ENCODE measurements at regions not wholly inside any gene's neighbourhood (a gene's known extent, or its start where the extent isn't known, plus 50 kb on each side); places are given as distances from the start of the nearest gene placed in this dataset.

- no peak overlapping the region for H3K27ac ChIP-seq
- TF ChIP-seq ZFX (IDR thresholded peaks at IDR 0.05): no peak
- no peak; the same call in 1 of the 2 replicates for TF ChIP-seq CTCF (conservative IDR thresholded peaks at IDR 0.05)
Observed at GRCh38 chr6:144647971-144648651, 363.0 kb downstream of the UTRN start.

- no peak overlapping the region for H3K27ac ChIP-seq
- no peak for TF ChIP-seq CTCF (conservative IDR thresholded peaks at IDR 0.05)
- TF ChIP-seq ZFX (IDR thresholded peaks at IDR 0.05): no peak
Observed at GRCh38 chr6:144649085-144649484, 363.9 kb downstream of the UTRN start.

- no peak overlapping the region for H3K27ac ChIP-seq
- TF ChIP-seq ZFX (IDR thresholded peaks at IDR 0.05): no peak
- no peak for TF ChIP-seq CTCF (conservative IDR thresholded peaks at IDR 0.05)
Observed at GRCh38 chr6:144651234-144651633, 366.1 kb downstream of the UTRN start.

- H3K27ac ChIP-seq: no peak overlapping the region
- TF ChIP-seq CTCF (conservative IDR thresholded peaks at IDR 0.05): no peak
- no peak for TF ChIP-seq ZFX (IDR thresholded peaks at IDR 0.05)
Observed at GRCh38 chr6:144652292-144652891, 367.3 kb downstream of the UTRN start.

GRCh38 chr6:144653885-144654505 lies 368.9 kb downstream of the UTRN start:
- no peak overlapping the region for H3K27ac ChIP-seq
- no peak for TF ChIP-seq CTCF (conservative IDR thresholded peaks at IDR 0.05)
- TF ChIP-seq ZFX (IDR thresholded peaks at IDR 0.05): no peak

- no peak overlapping the region for H3K27ac ChIP-seq
- TF ChIP-seq ZFX (IDR thresholded peaks at IDR 0.05) (no peak), CTCF (conservative IDR thresholded peaks at IDR 0.05) (no peak)
Observed at GRCh38 chr6:144654506-144654905, 369.4 kb downstream of the UTRN start.

- TF ChIP-seq ZFX (IDR thresholded peaks at IDR 0.05) (no peak), CTCF (conservative IDR thresholded peaks at IDR 0.05) (no peak)
- H3K27ac ChIP-seq: no peak overlapping the region
Observed at GRCh38 chr6:144655376-144655775, 370.2 kb downstream of the UTRN start.

All from C4-2B (cell line).